ENCODE measurements at regions not wholly inside any gene's neighbourhood (a gene's known extent, or its start where the extent isn't known, plus 50 kb on each side); places are given as distances from the start of the nearest gene placed in this dataset.

DNA sequence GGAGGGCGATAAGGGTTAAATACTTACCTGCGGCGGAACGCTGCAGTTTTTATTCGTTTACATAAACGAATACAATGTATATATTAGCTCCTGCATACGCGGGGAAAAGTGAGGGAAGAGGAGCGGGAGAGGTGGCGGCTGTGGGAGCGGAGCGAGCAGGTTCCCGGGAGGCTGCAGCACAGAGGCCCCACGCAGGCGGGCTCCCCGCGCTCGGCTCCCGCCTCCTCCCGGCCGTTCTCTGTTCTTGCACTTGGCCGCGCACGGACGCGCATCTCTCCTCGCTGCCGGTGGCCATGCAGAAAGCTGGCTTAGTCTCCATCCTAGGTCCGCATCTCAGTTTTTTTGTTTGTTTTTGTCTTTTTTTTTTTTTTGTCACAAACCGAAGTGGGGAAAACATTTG lies 340.4 kb upstream of the FAT1 start:
- TF ChIP-seq ZNF253 (CRISPR knock-in tag; IDR thresholded peaks at IDR 0.05; ENCODE audit: borderline replicate concordance) (no peak), CEBPB (IDR thresholded peaks at IDR 0.05; ENCODE audit: borderline replicate concordance, low read depth, low read length) (no peak), ZKSCAN1 (IDR thresholded peaks at IDR 0.05; ENCODE audit: low read length) (no peak), NFYC (CRISPR knock-in tag; IDR thresholded peaks at IDR 0.05) (no peak)
